Vagina (tissue), 2 donors: ENCODE measurements at regions not wholly inside any gene's neighbourhood (a gene's known extent, or its start where the extent isn't known, plus 50 kb on each side); places are given as distances from the start of the nearest gene placed in this dataset.

Experiments used
- CTCF ChIP-seq, 3 experiments: fragments of 450-650 bp in 2 of 3; fragments of 200-600 bp in 1 of 3; sonication (generic) in 1 of 3; IDR thresholded peaks; one replicate each; pipeline ENCODE4 v1.5.1; 2017 to 2019; ENCODE audit warnings: antibody characterized with exemption in 3 of 3, mild to moderate bottlenecking in 2 of 3, moderate library complexity in 2 of 3
- POLR2A ChIP-seq, 2 donors: fragments of 450-650 bp; IDR thresholded peaks; one replicate each; pipeline ENCODE4 v1.6.1; 2017; ENCODE audit warnings: antibody characterized with exemption in 2 of 2, mild to moderate bottlenecking in 2 of 2, moderate library complexity in 2 of 2

GRCh38 chr10:117669122-117669521 is 126.6 kb downstream of the EMX2 start:
- TF ChIP-seq POLR2A (IDR thresholded peaks at IDR 0.05) (no peak), CTCF (IDR thresholded peaks at IDR 0.05) (no peak)
